HG03097 (cell line): ENCODE measurements at regions not wholly inside any gene's neighbourhood (a gene's known extent, or its start where the extent isn't known, plus 50 kb on each side); places are given as distances from the start of the nearest gene placed in this dataset.
"Not testable (repeated sequence)": the region's sequence is repeated elsewhere in the genome, so short reads cannot be mapped to it uniquely, and the experiment has no call there.

Source experiments
- ATAC-seq: cut with Tn5 transposase; IDR thresholded peaks from one replicate; pipeline ENCODE4 v1.9.1; 2021; ENCODE audit not compliant: unreplicated experiment, low FRiP score

DNA sequence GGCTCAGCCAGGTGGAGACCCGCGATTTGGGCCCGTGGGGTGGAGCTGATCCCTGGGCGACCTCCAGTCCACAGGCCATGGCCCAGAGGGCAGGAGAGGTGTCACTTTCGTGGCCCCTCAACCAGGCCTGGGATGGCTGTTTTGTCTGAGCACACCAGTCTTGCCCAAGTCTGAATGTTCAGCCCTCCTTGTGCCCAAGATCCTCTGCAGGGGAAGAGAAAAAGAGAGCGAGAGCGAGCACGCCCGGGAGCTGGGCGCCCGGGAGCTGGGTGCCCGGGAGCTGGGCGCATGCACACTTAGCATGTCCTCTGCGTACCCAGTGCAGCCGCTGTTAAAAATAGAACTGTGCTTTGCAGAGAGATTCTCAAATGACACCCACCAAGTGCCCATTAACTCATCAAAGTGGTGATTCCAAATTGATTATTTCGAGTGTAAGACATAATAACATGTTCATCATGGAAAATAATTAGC, 403.3 kb upstream of the TNRC6C start:
- no peak for ATAC-seq

DNA sequence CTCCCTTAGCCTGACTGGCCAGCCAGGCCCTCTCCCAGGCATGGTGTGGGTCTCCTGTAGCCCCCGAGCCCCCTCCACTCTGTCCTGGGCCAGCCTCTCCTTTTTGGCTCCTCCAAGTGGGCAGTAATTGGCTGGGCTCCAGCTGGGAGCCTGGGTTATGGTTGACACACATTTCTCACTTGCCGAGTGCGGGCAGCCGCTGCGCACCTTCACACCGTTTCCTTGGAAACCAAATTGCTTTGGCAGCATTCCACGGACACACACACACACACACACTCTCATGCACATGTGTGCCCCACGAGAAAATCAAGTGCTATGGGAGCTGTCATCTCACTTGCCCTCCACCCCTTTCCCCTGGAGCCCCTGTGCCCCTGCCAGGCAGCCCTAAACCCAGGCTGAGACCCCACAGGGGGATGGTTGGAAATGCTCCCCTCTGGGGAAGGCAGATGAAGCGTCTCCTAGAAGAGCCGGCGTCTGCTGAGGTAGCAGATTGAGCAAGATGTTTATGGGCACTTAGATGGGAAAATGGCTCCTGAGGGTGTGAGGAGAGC, 402.7 kb upstream of the TNRC6C start:
- ATAC-seq, result no peak

DNA sequence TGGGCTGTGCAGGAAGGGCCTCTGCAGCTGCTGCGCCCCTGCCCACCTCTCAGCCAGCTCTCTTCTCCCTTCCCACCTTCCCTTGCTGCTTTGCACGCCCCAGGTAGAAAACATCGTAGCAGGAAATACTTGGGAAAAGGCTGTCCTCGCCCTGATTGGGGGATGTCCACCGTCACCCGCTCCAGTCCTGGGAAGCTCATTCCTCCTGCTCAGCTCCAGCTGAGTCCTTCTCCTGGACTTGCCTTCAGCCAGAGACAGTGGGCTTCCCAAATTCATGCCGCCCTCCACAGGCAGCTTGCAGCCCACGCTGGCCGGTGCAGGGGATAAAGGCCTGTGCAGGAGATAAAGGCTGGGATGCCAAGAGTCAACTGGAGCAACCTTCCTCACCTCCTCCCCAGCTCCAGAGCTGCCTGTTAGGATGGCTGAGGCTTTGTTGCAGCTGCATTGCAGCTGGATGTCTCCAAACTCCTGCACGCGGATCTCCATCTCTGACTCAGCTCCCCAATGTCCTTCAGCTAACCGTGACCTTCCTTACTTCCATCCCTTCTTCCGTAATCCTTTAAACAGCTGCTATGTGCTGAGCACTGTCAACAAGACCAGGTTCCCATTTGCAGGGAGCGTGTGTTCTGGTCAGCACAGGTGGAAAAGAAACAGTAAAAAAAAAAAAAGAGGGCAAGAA, 402.0 kb upstream of the TNRC6C start:
- ATAC-seq, result no peak

DNA sequence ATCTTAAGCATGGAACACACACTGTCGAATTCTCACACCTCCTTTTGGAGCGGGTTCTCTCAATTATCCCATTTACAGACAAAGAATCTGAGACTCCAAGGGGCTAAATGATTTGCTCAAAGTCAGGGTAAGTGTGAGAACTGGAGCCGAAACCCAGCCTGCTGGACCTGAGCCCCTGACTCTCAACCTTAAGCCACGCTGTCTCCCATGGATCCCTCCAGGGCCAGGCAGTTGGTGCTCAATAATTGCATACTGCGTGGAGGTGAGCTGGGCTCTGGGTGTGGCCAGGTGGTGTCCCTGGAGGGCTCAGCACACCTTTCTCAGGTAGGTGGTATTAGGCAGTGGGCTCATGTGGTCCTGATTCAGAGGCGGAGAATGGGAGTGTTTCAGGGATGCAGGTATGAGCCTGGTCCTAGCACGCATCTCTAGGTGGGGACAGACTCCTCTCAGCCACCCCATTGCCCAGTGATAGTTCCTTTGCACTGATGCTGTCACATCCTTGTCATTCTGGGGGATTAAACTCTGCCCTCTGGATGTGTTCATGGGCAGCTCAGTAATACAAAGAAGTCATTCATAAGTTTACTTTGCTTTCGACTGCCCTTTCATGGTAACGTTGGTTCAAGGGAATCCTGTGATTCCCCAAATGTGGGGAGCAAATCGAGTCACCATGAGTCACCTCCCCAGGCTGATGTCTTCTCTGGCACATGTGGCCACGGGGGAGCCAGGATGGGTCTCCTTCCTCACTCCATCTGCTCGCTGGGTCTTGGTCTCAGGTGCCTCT, 399.5 kb upstream of the TNRC6C start:
- ATAC-seq, result no peak

DNA sequence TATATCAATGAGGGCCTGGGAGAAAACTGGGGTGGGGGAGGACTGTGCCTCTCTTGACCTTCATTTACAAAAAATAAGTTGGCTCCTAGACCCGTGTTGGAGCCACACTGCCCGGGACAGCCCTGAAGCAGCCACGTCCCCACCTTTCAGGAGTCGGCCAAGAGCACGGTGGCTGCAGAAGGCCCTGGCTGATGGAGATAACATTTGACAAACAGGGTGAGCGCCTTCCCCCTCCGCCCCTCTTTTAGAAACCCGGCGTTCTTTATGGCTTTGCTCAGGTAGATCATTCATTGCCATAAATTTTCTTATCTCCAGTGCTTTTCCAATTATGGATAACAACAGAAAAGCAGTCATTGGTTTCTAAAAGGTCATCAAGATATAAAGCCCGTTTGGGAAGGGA, 398.1 kb upstream of the TNRC6C start:
- ATAC-seq, result no peak

DNA sequence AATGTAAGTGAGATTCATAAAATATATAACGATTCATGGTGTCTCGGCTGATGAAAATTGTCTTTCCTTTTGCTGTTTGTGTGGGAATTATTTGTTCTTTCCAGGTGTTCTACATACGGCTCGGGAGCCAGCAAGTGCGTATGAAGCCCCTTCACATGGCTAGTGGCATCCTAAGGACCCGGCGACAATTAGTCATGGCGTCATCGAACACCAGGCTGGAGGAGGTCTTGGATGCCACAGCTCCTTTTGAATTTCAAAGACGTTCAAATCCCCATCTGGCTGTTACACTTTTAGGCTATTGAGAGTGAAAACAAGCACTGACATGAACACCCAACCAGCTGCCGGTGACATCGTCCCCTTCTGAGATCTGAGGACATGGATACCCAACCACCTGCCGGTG, 397.7 kb upstream of the TNRC6C start:
- ATAC-seq, result no peak

DNA sequence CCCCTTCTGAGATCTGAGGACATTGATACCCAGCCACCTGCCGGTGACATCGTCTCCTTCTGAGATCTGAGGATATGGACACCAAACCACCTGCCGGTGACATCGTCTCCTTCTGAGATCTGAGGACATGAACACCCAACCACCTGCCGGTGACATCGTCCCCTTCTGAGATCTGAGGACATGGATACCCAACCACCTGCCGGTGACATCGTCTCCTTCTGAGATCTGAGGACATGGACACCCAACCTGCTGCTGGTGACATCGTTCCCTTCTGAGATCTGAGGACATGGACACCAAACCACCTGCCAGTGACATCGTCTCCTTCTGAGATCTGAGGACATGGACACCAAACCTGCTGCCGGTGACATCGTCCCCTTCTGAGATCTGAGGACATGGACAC, 396.1 kb upstream of the TNRC6C start:
- ATAC-seq, result not testable (repeated sequence)

DNA sequence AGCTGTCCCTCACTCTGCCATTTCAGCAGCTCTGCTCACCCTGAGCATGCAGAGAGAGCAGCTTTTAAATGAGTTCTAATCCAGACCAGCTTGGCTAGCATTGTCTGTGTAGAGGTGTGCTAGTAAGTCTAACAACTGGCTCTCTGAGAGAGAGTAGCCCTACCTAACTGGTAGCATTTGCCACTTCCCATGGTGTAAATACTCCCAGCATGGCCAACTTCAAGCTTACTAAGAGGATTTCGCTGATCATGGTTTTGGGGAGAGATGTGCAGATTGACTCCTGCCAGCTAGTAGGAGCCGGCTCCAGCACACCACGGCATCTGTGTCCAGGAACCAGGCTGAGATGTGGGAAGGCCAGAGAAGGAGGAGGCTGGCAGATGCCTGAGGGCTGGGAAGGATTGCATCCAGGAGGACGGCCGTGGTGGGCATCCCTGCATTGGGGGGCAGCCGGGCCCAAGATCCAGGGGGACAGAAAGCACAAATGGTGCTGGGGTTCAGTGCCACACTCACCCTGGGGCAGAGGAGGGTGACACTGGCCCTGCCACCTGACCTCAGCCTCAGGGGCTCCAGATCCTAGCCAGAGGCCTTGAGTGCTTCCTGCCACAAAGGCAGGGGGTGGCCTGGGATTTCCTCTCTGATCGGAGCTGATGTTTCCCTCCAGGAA, 394.9 kb upstream of the TNRC6C start:
- no peak for ATAC-seq

DNA sequence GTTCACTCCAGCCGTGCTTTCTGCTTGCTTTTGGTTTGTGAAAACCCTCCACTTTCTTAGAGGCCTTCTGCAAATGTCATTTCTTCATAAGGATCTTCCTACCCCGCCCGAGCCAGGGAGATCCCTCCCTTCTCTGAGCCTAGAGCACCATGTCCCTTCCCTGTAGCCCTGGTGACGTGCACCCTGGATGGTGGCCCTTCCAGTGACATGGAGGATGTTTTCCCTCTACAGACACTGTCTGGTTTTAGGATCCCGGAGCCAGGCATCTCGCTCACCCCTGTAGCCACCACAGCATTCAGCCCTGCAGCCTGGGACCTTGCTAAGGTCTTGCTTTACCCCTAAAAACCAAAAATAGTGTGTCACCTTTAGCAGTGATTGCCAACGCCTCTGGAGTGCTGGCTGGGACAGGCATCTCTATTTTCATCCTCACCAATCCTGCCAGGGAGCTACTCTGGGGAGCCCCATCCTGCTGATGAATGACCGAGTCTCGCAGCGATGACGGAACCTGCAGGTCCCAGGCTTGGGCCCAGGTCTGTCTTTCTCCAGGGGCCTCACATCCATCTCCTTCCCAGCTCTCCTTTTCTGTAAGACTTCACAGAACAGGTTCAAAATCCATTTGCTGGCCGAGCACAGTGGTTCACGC, 394.1 kb upstream of the TNRC6C start:
- ATAC-seq, result no peak

DNA sequence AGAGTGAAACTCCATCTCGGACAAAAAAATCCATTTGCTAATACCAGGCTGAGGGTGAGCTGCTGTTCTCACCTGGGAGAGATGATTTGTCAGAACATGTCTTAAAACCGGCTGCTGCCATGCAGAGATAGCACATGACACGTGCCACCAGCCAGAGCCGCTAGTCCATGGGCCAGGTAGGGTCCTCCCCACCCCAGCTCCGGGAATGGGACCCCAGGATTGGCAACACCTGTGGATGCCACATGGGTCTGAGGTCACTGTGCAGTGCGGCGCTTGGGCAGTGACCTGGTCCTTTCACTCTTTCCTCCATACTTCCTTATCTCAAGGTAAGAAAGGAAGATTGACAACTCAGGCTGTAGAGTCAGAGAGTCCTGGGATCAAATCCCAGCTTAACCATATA, 393.3 kb upstream of the TNRC6C start:
- ATAC-seq, result no peak

DNA sequence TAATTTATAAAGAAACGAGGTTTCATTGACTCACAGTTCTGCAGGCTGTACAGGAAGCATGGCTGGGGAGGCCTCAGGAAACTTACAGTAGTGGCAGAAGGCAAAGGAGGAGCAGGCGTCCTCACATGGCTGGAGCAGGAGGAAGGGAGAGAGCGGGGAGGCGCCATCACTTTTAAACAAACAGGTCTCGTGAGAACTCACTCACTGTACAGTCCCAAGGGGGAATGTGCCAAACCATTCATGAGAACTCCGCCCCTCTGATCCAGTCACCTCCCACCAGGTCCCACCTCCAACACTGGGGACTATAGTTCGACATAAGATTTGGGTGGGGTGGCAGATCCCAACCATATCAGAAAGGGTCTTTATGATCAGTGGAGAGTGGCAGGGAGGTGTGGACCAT, 392.4 kb upstream of the TNRC6C start:
- no peak for ATAC-seq

DNA sequence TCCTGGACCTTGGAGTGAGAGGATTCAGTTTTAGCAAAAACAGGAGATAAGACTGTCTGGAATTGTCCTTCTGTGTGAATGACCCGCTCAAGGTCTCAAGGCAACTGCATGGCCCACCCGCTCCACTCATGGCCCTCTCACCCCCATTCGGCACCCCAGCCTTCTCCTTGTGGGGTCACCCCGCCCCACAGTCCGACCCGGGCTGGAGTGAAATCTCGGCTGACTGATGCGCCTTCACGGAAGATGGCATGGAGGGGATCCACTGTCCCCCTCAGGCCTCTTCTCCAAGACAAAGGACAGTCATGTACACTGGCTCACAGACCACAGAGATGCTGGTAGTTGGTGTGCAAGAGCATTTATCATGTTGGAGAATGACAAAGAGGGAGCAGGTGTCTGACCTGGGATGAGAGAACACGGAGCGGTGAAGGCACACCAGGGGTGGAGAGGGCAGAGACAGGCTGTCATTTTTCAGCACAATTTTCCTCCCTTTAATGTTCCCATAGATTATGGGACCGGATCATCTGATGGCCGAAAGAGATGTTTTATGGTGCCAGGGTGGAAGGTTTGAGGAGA, 391.9 kb upstream of the TNRC6C start:
- ATAC-seq, result no peak

DNA sequence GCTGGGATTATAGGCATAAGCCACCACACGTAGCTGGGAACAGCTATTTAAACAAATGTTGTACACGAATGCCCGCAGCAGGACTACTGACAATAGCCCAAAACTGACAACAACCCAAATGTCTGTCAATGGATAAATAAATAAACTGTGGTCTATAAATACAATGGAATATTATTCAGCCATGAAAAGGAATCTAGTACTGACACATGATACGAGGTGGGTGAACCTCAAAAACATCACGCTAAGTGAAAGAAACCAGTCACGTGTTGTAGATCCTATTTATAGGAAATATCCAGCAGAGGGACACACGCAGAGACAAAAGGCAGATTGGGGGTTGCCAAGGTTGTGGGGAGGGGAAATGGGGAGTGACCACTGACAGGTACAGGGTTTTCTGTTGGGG, 390.0 kb upstream of the TNRC6C start:
- ATAC-seq, result no peak

DNA sequence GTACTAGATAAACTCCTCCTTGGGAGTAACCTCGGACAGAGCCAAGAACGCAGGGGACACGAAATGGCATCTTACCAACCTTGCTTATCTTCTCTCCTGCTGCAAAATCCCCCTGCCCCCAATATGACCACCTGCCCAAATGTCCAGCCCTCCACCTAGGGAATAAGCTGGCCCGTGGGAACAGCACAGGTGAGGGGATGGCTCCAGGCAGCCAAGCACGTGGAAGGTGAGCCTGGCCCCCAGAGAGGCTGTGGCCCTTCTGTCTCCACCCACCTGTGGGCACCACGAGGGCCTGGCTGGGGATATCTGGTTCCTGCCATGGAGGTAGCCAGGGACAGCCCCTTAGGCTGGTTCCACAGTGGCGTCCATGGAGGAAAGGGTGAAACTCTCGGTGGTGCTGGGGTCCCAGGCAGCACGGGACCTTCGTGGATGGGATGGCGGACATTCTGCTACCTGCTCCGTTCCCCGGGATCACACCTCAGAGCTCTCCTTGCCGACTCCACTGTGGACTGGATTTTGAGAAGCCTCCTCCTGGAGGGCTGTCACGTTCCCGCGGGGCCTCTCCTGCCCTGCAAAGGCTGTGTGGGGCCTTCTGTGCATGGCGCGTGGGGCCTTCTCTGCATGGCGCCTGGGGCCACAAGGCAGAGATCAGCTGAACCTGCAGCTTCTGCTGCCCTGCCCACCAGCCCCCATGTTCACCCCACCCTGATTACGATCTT, 388.5 kb upstream of the TNRC6C start:
- no peak for ATAC-seq

DNA sequence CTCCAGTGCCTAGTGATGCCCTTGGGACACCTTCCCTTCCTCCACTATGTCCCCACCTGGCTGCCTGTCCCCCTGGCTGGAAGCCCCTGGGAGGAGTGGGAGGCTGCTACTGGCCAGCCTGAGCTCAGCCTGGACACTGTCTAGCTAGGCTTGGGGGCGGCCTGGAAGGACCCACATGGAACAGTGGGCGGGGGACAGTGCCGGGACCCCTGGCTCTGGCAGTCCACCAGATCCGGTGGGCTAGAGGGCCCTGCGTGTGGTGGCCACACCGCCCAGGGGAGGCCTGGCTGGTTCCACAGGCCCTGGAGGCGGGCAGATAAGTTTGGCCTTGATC, 388.0 kb upstream of the TNRC6C start:
- ATAC-seq, result no peak

DNA sequence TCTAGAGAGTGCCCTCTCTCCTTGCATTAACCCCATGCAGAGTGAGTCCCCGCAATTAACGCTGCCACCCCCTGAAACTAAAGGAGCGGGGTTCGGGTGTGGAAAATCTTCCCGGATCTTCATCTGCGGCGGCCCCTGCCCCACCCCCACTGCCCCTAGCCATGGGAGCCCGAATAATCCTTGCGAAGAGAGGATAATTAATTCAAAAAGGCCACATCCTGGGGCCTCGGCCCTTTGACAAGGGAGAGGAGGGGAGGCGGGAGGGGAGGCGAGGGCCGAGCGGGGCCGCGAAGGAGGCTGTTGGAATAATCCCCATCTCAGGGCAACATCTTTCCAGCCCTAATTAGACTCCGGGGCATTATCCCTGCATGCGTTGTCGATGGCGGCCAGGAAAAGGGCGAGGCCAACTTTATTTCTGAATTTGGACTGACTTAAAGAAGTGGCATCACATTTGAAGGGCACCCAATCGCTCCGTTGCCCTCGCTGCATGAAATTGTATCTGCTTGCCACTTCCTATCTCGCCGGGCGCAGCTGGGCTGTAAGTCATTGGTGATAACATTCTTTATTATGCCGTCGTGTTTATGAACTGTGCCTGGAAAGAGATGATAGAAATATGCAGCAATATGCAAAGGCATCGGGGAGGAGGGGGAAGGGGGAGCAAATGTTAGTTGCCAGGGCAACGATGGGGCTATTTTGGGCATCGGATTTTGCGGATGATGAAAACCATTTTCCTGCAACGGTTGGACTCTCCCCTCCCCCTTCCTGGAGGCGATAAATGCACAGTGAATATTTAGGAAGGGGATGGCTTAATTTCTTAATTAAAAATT, 387.1 kb upstream of the TNRC6C start:
- ATAC-seq, result no peak

DNA sequence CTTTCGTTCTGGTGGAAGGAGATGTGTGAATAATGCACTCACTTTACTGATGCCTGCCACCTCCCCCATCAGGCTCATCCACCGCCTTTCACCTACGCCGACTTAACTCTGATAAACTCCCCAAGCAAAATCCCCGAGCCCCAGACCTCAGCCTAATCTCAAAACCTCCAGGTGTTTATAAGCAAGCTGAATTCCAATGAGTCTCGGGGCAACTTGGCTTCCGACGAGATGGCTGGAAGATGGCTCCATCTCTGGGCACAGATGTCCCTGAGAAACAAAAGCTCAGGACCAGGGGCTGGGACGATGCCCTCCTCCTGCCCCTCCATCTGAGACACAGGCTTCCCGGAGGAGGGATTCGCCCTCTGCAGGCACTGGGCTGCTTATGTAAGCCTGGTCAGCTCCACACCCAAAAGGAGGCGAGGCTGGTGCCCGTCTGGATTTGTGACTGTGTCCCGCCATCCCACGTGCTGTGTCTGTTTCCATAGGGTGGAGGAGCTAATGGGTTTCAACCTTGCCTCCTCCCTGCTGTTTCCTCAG, 386.4 kb upstream of the TNRC6C start:
- ATAC-seq, result no peak

DNA sequence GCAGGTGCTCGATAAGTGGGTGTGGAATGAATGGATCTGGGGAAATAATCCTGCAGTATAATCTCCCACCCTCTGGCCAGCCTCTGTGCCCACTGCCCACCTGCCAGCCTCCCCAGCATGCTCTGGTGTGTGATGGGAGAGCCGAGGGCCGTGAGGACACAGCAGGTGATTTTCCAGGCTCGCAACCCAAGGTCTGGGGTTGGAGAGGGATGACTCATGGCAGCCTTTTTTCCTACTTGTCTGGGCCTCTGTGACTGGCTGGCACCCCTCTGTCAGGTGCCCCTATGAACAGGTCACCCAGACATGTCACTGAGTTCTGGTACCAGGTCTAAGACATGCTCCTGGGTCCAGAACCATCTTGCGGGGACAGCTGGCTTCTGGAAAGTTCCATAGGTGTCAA, 385.7 kb upstream of the TNRC6C start:
- no peak for ATAC-seq

DNA sequence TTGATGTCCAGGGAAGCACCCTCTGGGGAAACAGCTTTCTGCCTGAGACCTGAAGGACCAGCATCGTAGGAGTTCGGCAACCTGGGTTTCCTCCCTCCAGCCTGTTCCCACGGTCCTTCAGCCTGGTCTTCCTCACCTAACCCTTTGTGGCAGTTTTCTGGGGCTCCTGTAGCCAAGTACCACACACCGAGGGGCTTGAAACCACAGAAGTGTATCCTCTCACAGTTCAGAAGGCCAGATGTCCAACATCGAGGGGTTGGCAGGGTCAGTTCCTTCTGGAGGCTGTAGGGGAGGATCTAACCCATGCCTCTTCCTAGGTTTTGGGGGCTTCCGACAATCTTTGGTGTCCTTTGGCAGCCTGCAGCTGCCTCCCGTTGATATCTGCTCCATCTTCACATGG, 381.0 kb upstream of the TNRC6C start:
- no peak for ATAC-seq
